Body of pancreas (tissue), 4 donors: ENCODE measurements at regions not wholly inside any gene's neighbourhood (a gene's known extent, or its start where the extent isn't known, plus 50 kb on each side); places are given as distances from the start of the nearest gene placed in this dataset.

Experiments used
- ATAC-seq: fragments of 150-250 bp; one replicate; pipeline ENCODE4 v1.9.1; 2016
- DNase-seq, 4 donors: peaks; one replicate each; pipeline ENCODE4 v3.0.0-alpha.2; 2019
- H3K27ac ChIP-seq, 4 donors: fragments of 200-600 bp; sonication (generic); 1 replicate in 3 of 4; 2 replicates in 1 of 4; pipeline versions ENCODE4 v1.5.1 to v1.6.1; 2016 to 2019; ENCODE audit warnings: mild to moderate bottlenecking in 1 of 4, mixed read lengths in 1 of 4, moderate library complexity in 1 of 4
- H3K27me3 ChIP-seq, 2 donors: fragments of 200-600 bp; sonication (generic); one replicate each; pipeline ENCODE4 v1.6.0; 2016; ENCODE audit warnings: mild to moderate bottlenecking in 1 of 2
- H3K36me3 ChIP-seq, 2 donors: fragments of 200-600 bp; sonication (generic); replicated peaks in 1 of 2; 2 replicates each; pipeline ENCODE4 v1.5.1; 2016; ENCODE audit warnings: low read depth in 2 of 2; ENCODE audit not compliant: insufficient read depth in 1 of 2
- H3K4me1 ChIP-seq: fragments of 200-600 bp; sonication (generic); one replicate; pipeline ENCODE4 v1.6.0; 2016
- H3K4me3 ChIP-seq, 2 donors: fragments of 200-600 bp; sonication (generic); 1 replicate in 1 of 2; 2 replicates in 1 of 2; pipeline ENCODE4 v1.5.1; 2016 to 2019
- H3K9me3 ChIP-seq, 3 donors: fragments of 200-600 bp; sonication (generic); 1 replicate in 2 of 3; 2 replicates in 1 of 3; pipeline ENCODE4 v1.5.1; 2016
- POLR2A ChIP-seq, 3 donors: fragments of 450-650 bp; IDR thresholded peaks; one replicate each; pipeline ENCODE4 v1.6.1; 2016; ENCODE audit warnings: antibody characterized with exemption in 3 of 3, mild to moderate bottlenecking in 2 of 3
- WGBS, 2 donors: methylation state at CpG; one replicate each; pipeline ENCODE4 v1.1.5; 2017; 5-methylcytosine and 5-hydroxymethylcytosine counted together
- intact Hi-C: fragments of 100-400 bp; cut with DNase I; formaldehyde crosslinking; loops from one replicate; pipeline ENCODE4 v1.15.1; 2023
- TF ChIP-seq, protein P1 (sequence below), 7 experiments: fragments of 450-650 bp in 4 of 7; fragments of 200-600 bp in 3 of 7; sonication (generic) in 3 of 7; IDR thresholded peaks; one replicate each; pipeline ENCODE4 v1.5.1; 2016 to 2019; ENCODE audit warnings: antibody characterized with exemption in 7 of 7

DNA sequence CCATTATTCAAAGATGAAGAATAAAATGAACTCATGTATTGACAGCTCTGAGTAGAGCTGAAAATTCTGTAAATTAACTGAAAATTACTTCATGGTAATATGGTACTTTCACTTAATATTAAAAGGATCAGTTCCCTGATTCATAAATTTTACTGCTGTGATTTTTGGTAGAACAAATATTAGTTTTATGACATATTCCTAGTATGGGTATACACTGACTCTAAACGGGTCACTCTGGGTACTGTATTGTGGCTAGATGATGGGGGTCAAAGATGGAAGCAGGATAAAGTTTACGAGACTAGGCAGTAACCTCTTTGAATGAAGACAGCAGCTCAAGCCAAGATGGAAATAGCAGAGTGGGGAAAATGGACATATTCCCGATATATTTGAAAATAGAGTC, 135.5 kb downstream of the NUAK1 start:
- no peak for TF ChIP-seq POLR2A (IDR thresholded peaks at IDR 0.05)
- TF ChIP-seq, protein P1, sequence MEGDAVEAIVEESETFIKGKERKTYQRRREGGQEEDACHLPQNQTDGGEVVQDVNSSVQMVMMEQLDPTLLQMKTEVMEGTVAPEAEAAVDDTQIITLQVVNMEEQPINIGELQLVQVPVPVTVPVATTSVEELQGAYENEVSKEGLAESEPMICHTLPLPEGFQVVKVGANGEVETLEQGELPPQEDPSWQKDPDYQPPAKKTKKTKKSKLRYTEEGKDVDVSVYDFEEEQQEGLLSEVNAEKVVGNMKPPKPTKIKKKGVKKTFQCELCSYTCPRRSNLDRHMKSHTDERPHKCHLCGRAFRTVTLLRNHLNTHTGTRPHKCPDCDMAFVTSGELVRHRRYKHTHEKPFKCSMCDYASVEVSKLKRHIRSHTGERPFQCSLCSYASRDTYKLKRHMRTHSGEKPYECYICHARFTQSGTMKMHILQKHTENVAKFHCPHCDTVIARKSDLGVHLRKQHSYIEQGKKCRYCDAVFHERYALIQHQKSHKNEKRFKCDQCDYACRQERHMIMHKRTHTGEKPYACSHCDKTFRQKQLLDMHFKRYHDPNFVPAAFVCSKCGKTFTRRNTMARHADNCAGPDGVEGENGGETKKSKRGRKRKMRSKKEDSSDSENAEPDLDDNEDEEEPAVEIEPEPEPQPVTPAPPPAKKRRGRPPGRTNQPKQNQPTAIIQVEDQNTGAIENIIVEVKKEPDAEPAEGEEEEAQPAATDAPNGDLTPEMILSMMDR (IDR thresholded peaks at IDR 0.05) = no peak
- no peak for ATAC-seq
- H3K4me3 ChIP-seq = no peak overlapping the region
- no peaks in the 10 kb centered on the region for H3K9me3 ChIP-seq
- WGBS, 2 donors = 68 to 75% methylated on average over 3 of the region's 3 CpGs
- intact Hi-C loops = no loop called here
- no peaks in the 10 kb centered on the region for H3K36me3 ChIP-seq
- DNase-seq = no peak
- H3K27ac ChIP-seq = no peak overlapping the region
- no peaks in the 10 kb centered on the region for H3K4me1 ChIP-seq
- no peaks in the 10 kb centered on the region for H3K27me3 ChIP-seq

DNA sequence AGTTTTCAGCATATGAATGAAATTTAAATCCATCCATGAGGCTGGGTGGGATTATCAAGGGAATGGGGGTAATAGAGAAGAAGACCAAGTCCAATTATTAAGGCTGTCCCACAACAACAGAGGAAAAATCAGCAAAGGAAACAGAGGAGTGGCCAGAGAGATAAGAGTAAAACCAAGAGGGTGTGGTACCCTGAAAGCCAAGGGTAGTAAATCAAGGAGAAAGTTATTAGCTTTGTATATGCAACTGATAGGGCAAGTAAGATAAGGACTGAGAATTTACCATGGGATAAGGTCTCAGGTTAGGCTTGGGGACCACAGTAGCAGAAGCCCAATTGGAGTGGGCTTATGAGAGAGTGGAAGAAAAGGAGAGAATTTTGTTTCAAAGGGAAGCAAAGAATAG, 134.5 kb downstream of the NUAK1 start:
- ATAC-seq (no peak), DNase-seq (no peak)
- H3K9me3 ChIP-seq = no peaks in the 10 kb centered on the region
- H3K27me3 ChIP-seq = no peaks in the 10 kb centered on the region
- H3K27ac ChIP-seq = no peak overlapping the region
- TF ChIP-seq, protein P1 (IDR thresholded peaks at IDR 0.05) = no peak
- no peak for TF ChIP-seq POLR2A (IDR thresholded peaks at IDR 0.05)
- H3K4me1 ChIP-seq = no peaks in the 10 kb centered on the region
- no peaks in the 10 kb centered on the region for H3K36me3 ChIP-seq
- intact Hi-C loops = no loop called here
- H3K4me3 ChIP-seq = no peak overlapping the region

DNA sequence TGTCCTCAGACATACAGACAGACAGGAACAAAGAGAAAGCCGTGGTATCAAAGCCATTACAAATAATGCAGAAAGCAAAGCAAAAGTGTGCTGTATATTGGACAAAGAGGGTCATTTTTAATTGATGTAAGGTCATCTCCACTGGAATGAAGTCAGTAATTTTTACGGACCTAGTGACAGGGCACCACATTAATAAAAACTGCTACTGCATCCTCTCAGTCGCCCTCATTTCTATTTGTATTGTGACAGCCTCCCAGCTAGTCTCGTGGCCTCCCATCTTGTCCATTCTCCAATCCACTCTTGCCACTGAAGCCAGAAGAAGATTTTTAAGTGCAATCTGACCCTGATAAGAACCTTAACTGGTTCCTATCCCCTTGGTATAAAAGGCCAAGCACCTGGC, 132.4 kb downstream of the NUAK1 start:
- ATAC-seq = no peak
- intact Hi-C loops = no loop called here
- H3K27me3 ChIP-seq = no peaks in the 10 kb centered on the region
- H3K9me3 ChIP-seq = no peaks in the 10 kb centered on the region
- DNase-seq = no peak
- H3K4me1 ChIP-seq = no peaks in the 10 kb centered on the region
- TF ChIP-seq, protein P1 (IDR thresholded peaks at IDR 0.05) = no peak
- TF ChIP-seq POLR2A (IDR thresholded peaks at IDR 0.05) = no peak
- no peaks in the 10 kb centered on the region for H3K36me3 ChIP-seq
- no peak overlapping the region for H3K4me3 ChIP-seq
- 43 to 55% methylated on average over 4 of the region's 4 CpGs for WGBS, 2 donors
- H3K27ac ChIP-seq = no peak overlapping the region

DNA sequence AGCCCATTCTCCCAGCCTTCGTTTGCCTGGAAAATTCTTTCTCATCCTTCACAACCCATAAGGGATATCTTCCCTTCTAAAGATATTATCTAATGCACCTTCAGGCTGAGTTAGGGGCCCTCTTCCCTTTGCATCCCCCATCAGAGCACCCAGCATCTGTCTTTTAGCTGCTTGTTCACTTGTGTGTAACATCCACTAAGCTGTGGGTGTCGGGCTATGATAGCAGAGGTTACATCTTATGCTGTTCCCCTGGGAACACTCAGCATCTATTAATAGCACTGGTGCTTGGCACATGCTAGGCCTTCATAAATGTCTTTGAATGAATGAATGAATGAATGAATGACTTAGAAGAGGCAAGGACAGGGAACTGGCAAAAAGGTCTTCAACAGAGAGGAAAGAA, 131.8 kb downstream of the NUAK1 start:
- H3K27me3 ChIP-seq = no peaks in the 10 kb centered on the region

DNA sequence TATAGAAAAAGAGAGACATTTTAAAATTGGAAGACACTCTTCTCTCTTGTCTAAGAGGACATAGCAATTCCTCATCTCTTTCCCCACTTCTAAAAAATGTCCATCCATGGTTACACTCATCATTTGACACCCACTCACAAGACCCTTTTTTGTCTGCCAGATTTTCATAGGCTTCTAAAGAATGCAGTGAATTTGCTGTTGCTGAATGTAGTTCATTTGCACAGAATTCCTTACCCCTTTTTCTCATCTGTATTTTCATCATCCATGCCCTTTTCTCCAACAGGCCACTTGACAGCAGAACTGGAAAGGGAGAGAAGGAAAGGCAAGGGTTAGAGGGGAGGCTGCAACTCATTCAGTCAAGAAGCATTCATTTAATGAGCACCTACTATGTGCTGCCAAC, 128.0 kb downstream of the NUAK1 start:
- no peak overlapping the region for H3K27ac ChIP-seq
- no peaks in the 10 kb centered on the region for H3K36me3 ChIP-seq
- H3K4me3 ChIP-seq = no peak overlapping the region
- H3K9me3 ChIP-seq = no peaks in the 10 kb centered on the region
- no peak for ATAC-seq
- no peak for TF ChIP-seq POLR2A (IDR thresholded peaks at IDR 0.05)
- TF ChIP-seq, protein P1 (IDR thresholded peaks at IDR 0.05) = no peak
- no peaks in the 10 kb centered on the region for H3K4me1 ChIP-seq
- intact Hi-C loops = no loop called here
- H3K27me3 ChIP-seq = no peaks in the 10 kb centered on the region
- no peak for DNase-seq

More for the DNA sequence above, 131.8 kb downstream of the NUAK1 start:
- DNase-seq (no peak), ATAC-seq (no peak)
- H3K9me3 ChIP-seq = no peaks in the 10 kb centered on the region
- H3K4me1 ChIP-seq = no peaks in the 10 kb centered on the region
- intact Hi-C loops = no loop called here
- no peak overlapping the region for H3K4me3 ChIP-seq
- TF ChIP-seq, protein P1 (IDR thresholded peaks at IDR 0.05) = no peak
- no peak for TF ChIP-seq POLR2A (IDR thresholded peaks at IDR 0.05)
- no peak overlapping the region for H3K27ac ChIP-seq
- 57 to 68% methylated on average over 2 of the region's 2 CpGs for WGBS, 2 donors
- no peaks in the 10 kb centered on the region for H3K36me3 ChIP-seq
